H1 (cell line): ENCODE measurements at regions not wholly inside any gene's neighbourhood (a gene's known extent, or its start where the extent isn't known, plus 50 kb on each side); places are given as distances from the start of the nearest gene placed in this dataset.

Experiments
- CTCF ChIA-PET: fragments of 300-600 bp; sonication (Branson Sonifier 250); formaldehyde crosslinking; loops from one replicate; lab custom pipeline; 2021; ENCODE audit not compliant: partially characterized antibody; lab: Charles Lee
- POLR2A ChIA-PET: fragments of 300-600 bp; sonication (Branson Sonifier 250); formaldehyde crosslinking; loops from one replicate; lab custom pipeline; 2021; ENCODE audit warnings: inconsistent platforms; ENCODE audit not compliant: partially characterized antibody; lab: Charles Lee
- DNase-seq, 2 experiments: peaks; one replicate each; pipeline versions ENCODE4 v3.0.0 to v3.0.0-alpha.2; 2010 to 2022; ENCODE audit warnings: low spot score in 2 of 2, low read depth in 1 of 2, mixed read lengths in 1 of 2
- FAIRE-seq: peaks from 2 replicates; lab custom pipeline; 2011; peaks lifted over from hg19 to GRCh38; lab: Jason Lieb, UNC
- H2AFZ ChIP-seq: 2 replicates; pipeline ENCODE4 v1.8.1; 2012; ENCODE audit warnings: low read length, inconsistent platforms
- H2AK5ac ChIP-seq: 2 replicates; pipeline ENCODE4 v1.6.1; 2013; ENCODE audit warnings: low read depth, low read length
- H2BK120ac ChIP-seq: replicated peaks from 2 replicates; pipeline ENCODE3; 2013; ENCODE audit warnings: low read depth, low read length, inconsistent platforms
- H2BK12ac ChIP-seq: 2 replicates; pipeline ENCODE4 v1.6.1; 2013; ENCODE audit warnings: low read depth, low read length
- H2BK15ac ChIP-seq: 2 replicates; pipeline ENCODE4 v1.6.1; 2013; ENCODE audit warnings: low read length
- H2BK20ac ChIP-seq: 2 replicates; pipeline ENCODE4 v1.6.1; 2013; ENCODE audit warnings: low read length
- H2BK5ac ChIP-seq: 2 replicates; pipeline ENCODE4 v1.6.1; 2013; ENCODE audit warnings: low read depth, low read length
- H3K14ac ChIP-seq: 2 replicates; pipeline ENCODE4 v1.6.1; 2013; ENCODE audit warnings: inconsistent platforms; ENCODE audit not compliant: insufficient read length
- H3K18ac ChIP-seq: 2 replicates; pipeline ENCODE4 v1.6.1; 2013; ENCODE audit warnings: low read length; ENCODE audit errors: extremely low read depth
- H3K23ac ChIP-seq: 2 replicates; pipeline ENCODE4 v1.6.1; 2013; ENCODE audit warnings: inconsistent platforms; ENCODE audit not compliant: insufficient read length
- H3K23me2 ChIP-seq: 2 replicates; pipeline ENCODE4 v1.6.1; 2013; ENCODE audit warnings: low read depth, low read length
- H3K27ac ChIP-seq: 2 replicates; pipeline ENCODE4 v1.6.1; 2011; ENCODE audit warnings: low read depth, low read length, inconsistent platforms
- H3K27me3 ChIP-seq, 4 experiments: replicated peaks in 1 of 4; 1 replicate in 1 of 4; 2 replicates in 3 of 4; pipeline versions ENCODE4 v1.6.1 to v1.8.1; 2011 to 2013; ENCODE audit warnings: low read length in 3 of 4, mild to moderate bottlenecking in 3 of 4, inconsistent platforms in 2 of 4, mixed read lengths in 2 of 4, moderate library complexity in 1 of 4; ENCODE audit not compliant: control insufficient read depth in 3 of 4, insufficient read depth in 3 of 4; ENCODE audit errors: extremely low read depth in 1 of 4
- H3K36me3 ChIP-seq, 4 experiments: 2 replicates each; pipeline versions ENCODE4 v1.6.1 to v1.8.1; 2011 to 2013; ENCODE audit warnings: mild to moderate bottlenecking in 4 of 4, low read length in 3 of 4, moderate library complexity in 2 of 4, control low read depth in 1 of 4, inconsistent platforms in 1 of 4; ENCODE audit not compliant: insufficient read depth in 4 of 4, control insufficient read depth in 2 of 4
- H3K4ac ChIP-seq: replicated peaks from 2 replicates; pipeline ENCODE3; 2013; ENCODE audit warnings: low read length, low read depth, mixed read lengths, inconsistent platforms; ENCODE audit not compliant: insufficient read length
- H3K4me1 ChIP-seq, 4 experiments: replicated peaks in 1 of 4; 1 replicate in 1 of 4; 2 replicates in 3 of 4; pipeline versions ENCODE4 v1.6.1 to v1.8.1; 2011 to 2013; ENCODE audit warnings: low read length in 3 of 4, inconsistent platforms in 2 of 4, mixed read lengths in 1 of 4; ENCODE audit not compliant: insufficient read depth in 4 of 4, control insufficient read depth in 3 of 4
- H3K4me2 ChIP-seq, 2 experiments: 2 replicates each; pipeline versions ENCODE4 v1.6.1 to v1.8.1; 2011 to 2013; ENCODE audit warnings: low read depth in 2 of 2, low read length in 2 of 2, control low read depth in 1 of 2, inconsistent platforms in 1 of 2, mild to moderate bottlenecking in 1 of 2; ENCODE audit not compliant: insufficient read depth in 1 of 2
- H3K4me3 ChIP-seq, 4 experiments: fragments of 200-600, 300-600 bp in 1 of 4; sonication (generic), shearing (Covaris generic), sonication (Bioruptor Twin) in 1 of 4; 2 replicates each; pipeline versions ENCODE4 v1.5.1 to v1.8.1; 2011 to 2016; ENCODE audit warnings: low read length in 4 of 4, low read depth in 3 of 4, control low read depth in 2 of 4, inconsistent platforms in 2 of 4, mild to moderate bottlenecking in 2 of 4, mixed read lengths in 1 of 4, moderate library complexity in 1 of 4; ENCODE audit not compliant: insufficient read depth in 2 of 4; ENCODE audit errors: extremely low read depth in 1 of 4
- H3K56ac ChIP-seq: replicated peaks from 2 replicates; pipeline ENCODE3; 2013; ENCODE audit warnings: low read depth, mild to moderate bottlenecking, mixed read lengths, low read length, inconsistent platforms; ENCODE audit not compliant: insufficient read length
- H3K79me1 ChIP-seq: 2 replicates; pipeline ENCODE4 v1.6.1; 2013; ENCODE audit warnings: low read depth, low read length, control low read depth
- H3K79me2 ChIP-seq, 2 experiments: 2 replicates each; pipeline versions ENCODE4 v1.6.1 to v1.8.1; 2012 to 2013; ENCODE audit warnings: low read length in 2 of 2, mild to moderate bottlenecking in 2 of 2, inconsistent platforms in 1 of 2; ENCODE audit not compliant: insufficient read depth in 2 of 2, control insufficient read depth in 1 of 2
- H3K9ac ChIP-seq, 4 experiments: replicated peaks in 1 of 4; 1 replicate in 1 of 4; 2 replicates in 3 of 4; pipeline versions ENCODE4 v1.6.1 to v1.8.1; 2011 to 2013; ENCODE audit warnings: low read depth in 3 of 4, low read length in 3 of 4, control low read depth in 2 of 4, mild to moderate bottlenecking in 2 of 4, moderate library complexity in 2 of 4, inconsistent platforms in 1 of 4; ENCODE audit errors: extremely low read depth in 1 of 4
- H3K9me3 ChIP-seq, 2 experiments: 2 replicates each; pipeline versions ENCODE4 v1.6.1 to v1.8.1; 2012 to 2013; ENCODE audit warnings: mild to moderate bottlenecking in 2 of 2, moderate library complexity in 2 of 2, control low read depth in 1 of 2, inconsistent platforms in 1 of 2, low read depth in 1 of 2, low read length in 1 of 2, mixed read lengths in 1 of 2; ENCODE audit not compliant: insufficient read depth in 2 of 2
- H4K20me1 ChIP-seq, 2 experiments: replicated peaks in 1 of 2; 2 replicates each; pipeline versions ENCODE3 to v1.8.1; 2011 to 2013; ENCODE audit warnings: inconsistent platforms in 2 of 2, low read length in 2 of 2, mild to moderate bottlenecking in 1 of 2; ENCODE audit not compliant: insufficient read depth in 2 of 2, control insufficient read depth in 1 of 2
- H4K5ac ChIP-seq: 2 replicates; pipeline ENCODE4 v1.6.1; 2013; ENCODE audit warnings: low read length, low read depth, mixed read lengths, inconsistent platforms; ENCODE audit not compliant: insufficient read length
- H4K8ac ChIP-seq: 2 replicates; pipeline ENCODE4 v1.8.0; 2013; ENCODE audit warnings: mild to moderate bottlenecking, moderate library complexity, low read length, inconsistent platforms; ENCODE audit not compliant: insufficient read depth; ENCODE audit errors: extremely low read depth
- H4K91ac ChIP-seq: replicated peaks from 2 replicates; pipeline ENCODE3; 2013; ENCODE audit warnings: low read length, mixed read lengths, inconsistent platforms; ENCODE audit not compliant: insufficient read length
- RAD21 ChIP-seq, 2 experiments: IDR thresholded peaks in 1 of 2; conservative IDR thresholded peaks in 1 of 2; 2 replicates each; pipeline ENCODE4 v1.6.1; 2011; ENCODE audit warnings: low read depth in 2 of 2, low read length in 2 of 2, improper control_type of control experiment in 1 of 2, inconsistent platforms in 1 of 2, mild to moderate bottlenecking in 1 of 2, moderate library complexity in 1 of 2
- ZNF274 ChIP-seq: IDR thresholded peaks from 2 replicates; pipeline ENCODE4 v1.7.0; 2012; ENCODE audit warnings: low read length, borderline replicate concordance; ENCODE audit errors: extremely low read depth
- WGBS, 2 experiments: shearing (Covaris generic) in 1 of 2; methylation state at CpG; one replicate each; pipeline versions ENCODE4 v1.1.6 to v1.1.7; 2013 to 2015; ENCODE audit warnings: low lambda C conversion rate in 2 of 2, mixed read lengths in 2 of 2, inconsistent platforms in 1 of 2, low coverage in 1 of 2, missing lambda C conversion rate in 1 of 2; ENCODE audit not compliant: insufficient replicate concordance in 2 of 2, insufficient coverage in 1 of 2, insufficient read length in 1 of 2; ENCODE audit errors: extremely low coverage in 1 of 2, missing lambda C conversion rate in 1 of 2; 5-methylcytosine and 5-hydroxymethylcytosine counted together

DNA sequence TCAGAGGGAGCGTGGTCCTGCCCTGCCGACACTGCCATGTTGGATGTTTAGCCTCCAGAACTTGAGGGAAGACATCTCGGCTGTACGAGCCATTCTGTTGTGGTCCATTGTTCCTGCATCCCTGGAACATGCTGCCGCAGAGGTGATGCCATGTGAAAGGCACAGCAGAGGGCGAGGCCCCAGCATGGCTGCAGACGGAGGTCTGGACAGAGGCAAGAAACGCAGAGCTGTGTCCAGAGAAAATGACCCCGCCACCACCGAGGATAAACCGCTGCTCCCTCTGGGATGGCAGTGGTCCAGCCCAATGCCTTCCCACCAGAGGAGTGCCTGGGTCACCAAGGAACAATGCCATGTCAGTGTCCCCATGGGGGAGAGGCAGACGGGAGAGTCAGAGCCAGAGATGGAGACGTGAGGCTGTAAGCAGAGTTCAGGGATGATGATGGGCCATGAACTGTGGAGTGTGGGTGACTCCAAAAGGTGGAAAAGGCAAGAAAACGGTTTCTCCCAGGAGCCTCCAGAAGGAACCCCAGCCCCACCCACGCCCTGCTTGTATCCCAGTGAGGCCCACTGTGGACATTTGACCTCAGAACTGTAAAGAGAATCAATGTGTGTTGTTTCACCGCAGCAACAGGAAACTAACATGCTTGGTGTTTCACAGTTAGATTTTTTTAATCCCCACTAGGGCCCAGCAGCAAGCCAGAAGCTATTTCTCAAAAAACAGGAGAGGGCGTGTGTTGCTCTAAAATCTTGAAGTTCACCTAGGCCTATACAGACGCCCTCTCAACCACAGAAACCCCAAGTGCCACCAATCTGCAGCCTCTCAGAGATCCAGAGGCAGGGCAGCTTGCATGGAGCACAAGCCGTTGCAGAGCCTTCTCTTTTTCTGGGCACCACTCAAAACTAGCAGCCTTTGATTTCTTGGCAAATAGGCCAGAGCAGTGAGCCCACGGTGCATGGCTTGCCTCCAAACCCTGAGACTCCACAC, 1422.9 kb downstream of the TBC1D22A start:
- no peaks in the 10 kb centered on the region for H3K23me2 ChIP-seq
- no peak overlapping the region for H3K23ac ChIP-seq
- ChIA-PET POLR2A (interaction anchor here (0.5 kb wide), 1 partner anchor 1850 kb away, joined by 3 read pairs; the partner anchor contains the start of gene TRMU), CTCF (no interaction called here)
- no peak overlapping the region for H3K27ac ChIP-seq
- H4K5ac ChIP-seq, result no peak overlapping the region
- no peak overlapping the region for H2BK120ac ChIP-seq
- H3K9me3 ChIP-seq, result no peaks in the 10 kb centered on the region
- no peak overlapping the region for H2BK20ac ChIP-seq
- DNase-seq (peak in 1 of 2 experiments; percentile 29), FAIRE-seq (no peak)
- H2BK12ac ChIP-seq, result no peak overlapping the region
- no peak overlapping the region for H4K8ac ChIP-seq
- 0 out of 7 replicates have a peak, but pooled peaks cover 0 to 2% (median 0%) of the 10 kb centered on the region in 4 experiments for H3K27me3 ChIP-seq
- H3K4me1 ChIP-seq, result peaks cover 3 to 11% (median 6%) of the 10 kb centered on the region in 4 experiments; a peak in 4 of 7 replicates
- no peak overlapping the region for H3K4me3 ChIP-seq
- H4K91ac ChIP-seq, result no peak overlapping the region
- H2BK5ac ChIP-seq, result 0 out of 2 replicates have a peak overlapping the region, but pooled peaks have one; percentile 2
- H3K4me2 ChIP-seq, result no peak overlapping the region
- no peaks in the 10 kb centered on the region for H3K36me3 ChIP-seq
- no peaks in the 10 kb centered on the region for H4K20me1 ChIP-seq
- no peaks in the 10 kb centered on the region for H3K79me2 ChIP-seq
- H3K4ac ChIP-seq, result no peak overlapping the region
- H2AK5ac ChIP-seq, result no peak overlapping the region
- H2BK15ac ChIP-seq, result no peak overlapping the region
- no peak overlapping the region for H2AFZ ChIP-seq
- TF ChIP-seq ZNF274, result no peak
- peak; percentile 15 to 20; a peak in 2 of 4 replicates for TF ChIP-seq RAD21 (IDR thresholded peaks at IDR 0.05 in 1 of 2, conservative IDR thresholded peaks at IDR 0.05 in 1 of 2; ENCODE audit: low read depth in 2 of 2, low read length in 2 of 2)
- WGBS, 2 experiments, result 89% methylated on average over 20 of the region's 20 CpGs; no CpG with 5 or more reads in 1 of the 2 experiments
- H3K18ac ChIP-seq, result no peak overlapping the region
- no peak overlapping the region for H3K56ac ChIP-seq
- H3K14ac ChIP-seq, result no peak overlapping the region
- H3K9ac ChIP-seq, result no peak overlapping the region
- no peaks in the 10 kb centered on the region for H3K79me1 ChIP-seq
